ENCODE measurements at regions not wholly inside any gene's neighbourhood (a gene's known extent, or its start where the extent isn't known, plus 50 kb on each side); places are given as distances from the start of the nearest gene placed in this dataset.

GRCh38 chr15:38648121-38648843, 83.7 kb upstream of the RASGRP1 start:
- WGBS, 5 donors, result 70 to 93% (median 82%) methylated on average over 10 of the region's 10 CpGs
- Histone ChIP-seq H3K36me3 (no peaks in the 10 kb centered on the region), H3K9me3 (peaks cover 0 to 12% (median 0%) of the 10 kb centered on the region in 8 donors), H3K27me3 (replicated peaks in 1 of 7) (no peaks in the 10 kb centered on the region), H3K27ac (no peak overlapping the region), H3K4me3 (no peak overlapping the region), H3K4me1 (peaks cover 24 to 43% (median 32%) of the 10 kb centered on the region in 6 donors)
- intact Hi-C loops (cut with DNase I; ENCODE audit: low total_unique reads), result no loop called here
- TF ChIP-seq CTCF (IDR thresholded peaks at IDR 0.05 in 8 of 11, conservative IDR thresholded peaks at IDR 0.05 in 3 of 11) (no peak), POLR2A (IDR thresholded peaks at IDR 0.05) (no peak), POLR2AphosphoS5 (IDR thresholded peaks at IDR 0.05) (no peak)
- DNase-seq, result no peak

GRCh38 chr15:38650384-38650783, 85.8 kb upstream of the RASGRP1 start:
- no peaks in the 10 kb centered on the region for H3K27me3 ChIP-seq (replicated peaks in 1 of 7)
- TF ChIP-seq CTCF (IDR thresholded peaks at IDR 0.05 in 8 of 11, conservative IDR thresholded peaks at IDR 0.05 in 3 of 11) (no peak), POLR2A (IDR thresholded peaks at IDR 0.05) (no peak), POLR2AphosphoS5 (IDR thresholded peaks at IDR 0.05) (no peak)
- H3K9me3 ChIP-seq, result peaks cover 0 to 6% (median 0%) of the 10 kb centered on the region in 8 donors
- peaks cover 24 to 48% (median 37%) of the 10 kb centered on the region in 6 donors for H3K4me1 ChIP-seq
- DNase-seq, result no peak
- intact Hi-C loops (cut with DNase I; ENCODE audit: low total_unique reads), result no loop called here
- peak overlapping the region; percentile 48 to 84 (median 72) for H3K27ac ChIP-seq
- no peak overlapping the region for H3K4me3 ChIP-seq
- no peaks in the 10 kb centered on the region for H3K36me3 ChIP-seq

- H3K4me1 ChIP-seq, result peaks cover 24 to 48% (median 37%) of the 10 kb centered on the region in 6 donors
- 22 to 49% (median 34%) methylated on average over 1 of the region's 1 CpG for WGBS, 5 donors
- intact Hi-C loops (cut with DNase I; ENCODE audit: low total_unique reads), result no loop called here
These were observed 86.3 kb upstream of the RASGRP1 start for GRCh38 chr15:38650936-38651327.

More at GRCh38 chr15:38650936-38651327, 86.3 kb upstream of the RASGRP1 start:
- TF ChIP-seq POLR2A (IDR thresholded peaks at IDR 0.05) (no peak), CTCF (IDR thresholded peaks at IDR 0.05 in 8 of 11, conservative IDR thresholded peaks at IDR 0.05 in 3 of 11) (no peak), POLR2AphosphoS5 (IDR thresholded peaks at IDR 0.05) (no peak)
- Histone ChIP-seq H3K9me3 (peaks cover 0 to 6% (median 0%) of the 10 kb centered on the region in 8 donors), H3K4me3 (peak overlapping the region in 1 of 8 donors; percentile 38), H3K27me3 (replicated peaks in 1 of 7) (no peaks in the 10 kb centered on the region), H3K27ac (peak overlapping the region; percentile 48 to 84 (median 72)), H3K36me3 (no peaks in the 10 kb centered on the region)
- DNase-seq, result no peak

All from spleen (tissue), 11 donors.